H1 (cell line): ENCODE measurements at regions not wholly inside any gene's neighbourhood (a gene's known extent, or its start where the extent isn't known, plus 50 kb on each side); places are given as distances from the start of the nearest gene placed in this dataset.

ENCODE experiments used
- BACH1 ChIP-seq: IDR thresholded peaks from 2 replicates; pipeline ENCODE4 v1.6.1; 2012; ENCODE audit warnings: low read length, improper control_type of control experiment
- JUND ChIP-seq: IDR thresholded peaks from 2 replicates; pipeline ENCODE4 v1.6.1; 2011; ENCODE audit warnings: mild to moderate bottlenecking, improper control_type of control experiment, low read length
- MAX ChIP-seq: IDR thresholded peaks from 2 replicates; pipeline ENCODE4 v1.6.1; 2012; ENCODE audit warnings: inconsistent platforms
- SP4 ChIP-seq: IDR thresholded peaks from 2 replicates; pipeline ENCODE4 v1.6.1; 2012; ENCODE audit warnings: low read length, inconsistent platforms
- ZNF274 ChIP-seq: IDR thresholded peaks from 2 replicates; pipeline ENCODE4 v1.7.0; 2012; ENCODE audit warnings: low read length, borderline replicate concordance; ENCODE audit errors: extremely low read depth

GRCh38 chr3:7897655-7898054 is 604.0 kb upstream of the LMCD1 start (continued):
- TF ChIP-seq MAX (no peak), ZNF274 (no peak), SP4 (no peak), JUND (no peak), BACH1 (no peak)
